Cardiac muscle cell (in vitro differentiated cells and primary cell): ENCODE measurements at regions not wholly inside any gene's neighbourhood (a gene's known extent, or its start where the extent isn't known, plus 50 kb on each side); places are given as distances from the start of the nearest gene placed in this dataset.

Source experiments
- DNase-seq, 2 donors: peaks; one replicate each; pipeline versions ENCODE4 v3.0.0 to v3.0.0-alpha.2; 2010 to 2017; ENCODE audit warnings: low read depth in 1 of 2, low spot score in 1 of 2
- H3K27ac ChIP-seq: fragments of 200-600 bp; sonication (generic); 2 replicates; pipeline ENCODE4 v1.5.1; 2016
- H3K27me3 ChIP-seq: fragments of 200-600 bp; sonication (generic); 2 replicates; pipeline ENCODE4 v1.6.0; 2016; ENCODE audit warnings: control low read depth
- H3K36me3 ChIP-seq: fragments of 200-600 bp; sonication (generic); 2 replicates; pipeline ENCODE4 v1.5.1; 2016; ENCODE audit warnings: control low read depth
- H3K4me1 ChIP-seq: fragments of 200-600 bp; sonication (generic); 2 replicates; pipeline ENCODE4 v1.8.1; 2017; ENCODE audit warnings: low read depth, mild to moderate bottlenecking, mixed run types
- H3K4me3 ChIP-seq: fragments of 200-600 bp; sonication (generic); 2 replicates; pipeline ENCODE4 v1.5.1; 2016; ENCODE audit warnings: mild to moderate bottlenecking
- H3K9me3 ChIP-seq: fragments of 200-600 bp; sonication (generic); 2 replicates; pipeline ENCODE4 v1.5.1; 2017; ENCODE audit warnings: low read depth, mild to moderate bottlenecking, control low read depth
- CTCF ChIP-seq: IDR thresholded peaks from 2 replicates; pipeline ENCODE4 v1.5.1; 2012; ENCODE audit warnings: low read depth, mild to moderate bottlenecking, low read length

- Histone ChIP-seq H3K9me3 (no peaks in the 10 kb centered on the region), H3K4me3 (no peak overlapping the region), H3K36me3 (no peaks in the 10 kb centered on the region), H3K27ac (no peak overlapping the region), H3K4me1 (peaks cover 9% of the 10 kb centered on the region), H3K27me3 (no peaks in the 10 kb centered on the region)
- DNase-seq, result peak in 1 of 2 donors; percentile 52
- no peak for TF ChIP-seq CTCF
Measured at GRCh38 chr14:71371711-71372396, 464.6 kb downstream of the PCNX1 start.

DNA sequence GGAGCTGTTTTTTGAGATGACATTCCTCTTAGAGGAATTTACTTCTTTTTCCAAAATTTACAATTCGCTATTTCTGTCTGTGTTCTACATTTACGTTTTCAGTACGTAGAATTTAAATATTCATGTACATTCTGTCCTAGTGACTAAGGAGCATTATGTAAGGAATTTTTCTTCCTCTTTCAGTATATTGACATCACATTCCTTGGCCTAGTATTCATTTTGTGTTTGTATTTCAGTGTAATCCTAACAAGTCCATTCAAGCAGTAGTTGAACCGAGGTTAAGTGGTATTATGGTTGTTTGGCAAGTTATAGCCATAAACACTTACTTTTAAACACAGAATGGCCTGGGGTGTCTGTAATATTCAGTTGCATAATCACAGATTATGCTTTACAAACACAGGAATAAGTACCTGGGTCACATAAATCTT lies 465.2 kb downstream of the PCNX1 start:
- H3K4me1 ChIP-seq, result peaks cover 9% of the 10 kb centered on the region
- H3K9me3 ChIP-seq, result no peaks in the 10 kb centered on the region
- TF ChIP-seq CTCF, result no peak
- no peaks in the 10 kb centered on the region for H3K36me3 ChIP-seq
- no peak overlapping the region for H3K4me3 ChIP-seq
- peak in 1 of 2 donors; percentile 78 for DNase-seq
- H3K27me3 ChIP-seq, result no peaks in the 10 kb centered on the region
- no peak overlapping the region for H3K27ac ChIP-seq

DNA sequence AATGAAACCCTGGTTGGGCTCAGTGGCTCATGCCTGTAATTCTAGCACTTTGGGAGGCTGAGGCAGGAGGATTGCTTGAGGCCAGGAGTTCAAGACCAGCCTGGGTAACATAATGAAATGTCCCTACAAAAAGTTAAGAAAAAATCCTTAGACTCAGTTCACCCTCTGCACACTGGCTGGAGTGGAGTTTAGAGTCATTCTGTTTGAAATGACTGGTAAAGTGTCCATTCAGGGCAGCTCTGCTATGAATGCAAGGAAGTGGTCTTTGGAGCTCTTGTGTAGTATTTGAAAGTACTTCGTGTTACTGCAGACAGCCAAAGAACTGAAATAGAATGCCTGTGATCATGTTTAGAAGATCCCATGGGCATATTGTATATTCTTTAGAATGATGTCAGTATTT lies 466.5 kb downstream of the PCNX1 start:
- Histone ChIP-seq H3K27ac (no peak overlapping the region), H3K27me3 (no peaks in the 10 kb centered on the region)

DNA sequence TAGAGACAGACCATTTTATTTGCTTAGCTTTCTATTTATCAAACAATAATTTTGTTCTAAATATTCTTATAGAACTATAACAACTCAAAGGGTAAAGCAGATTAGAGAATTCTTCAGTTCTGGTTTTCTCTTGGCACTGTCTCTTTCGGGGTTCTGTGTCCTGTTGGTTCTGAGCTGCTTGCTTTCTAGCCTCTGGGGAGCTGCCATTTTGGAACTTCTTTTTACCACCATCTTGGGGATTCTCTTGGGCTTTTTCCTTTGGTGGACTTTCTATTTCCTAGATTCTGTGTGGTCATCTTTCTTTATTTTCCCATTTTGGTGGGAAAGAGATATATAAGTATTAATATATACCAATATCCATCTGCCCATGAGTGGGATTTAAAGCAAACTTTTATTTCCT lies 467.7 kb downstream of the PCNX1 start:
- Histone ChIP-seq H3K4me3 (no peak overlapping the region), H3K27me3 (no peaks in the 10 kb centered on the region), H3K36me3 (no peaks in the 10 kb centered on the region), H3K27ac (no peak overlapping the region), H3K4me1 (peaks cover 9% of the 10 kb centered on the region), H3K9me3 (no peaks in the 10 kb centered on the region)
- DNase-seq, result no peak
- no peak for TF ChIP-seq CTCF

More for the DNA sequence above, 466.5 kb downstream of the PCNX1 start:
- H3K4me3 ChIP-seq, result no peak overlapping the region
- H3K9me3 ChIP-seq, result no peaks in the 10 kb centered on the region
- H3K36me3 ChIP-seq, result no peaks in the 10 kb centered on the region
- H3K4me1 ChIP-seq, result peaks cover 9% of the 10 kb centered on the region
- TF ChIP-seq CTCF, result no peak
- DNase-seq, result no peak

GRCh38 chr14:71377099-71377498 lies 469.8 kb downstream of the PCNX1 start:
- Histone ChIP-seq H3K27ac (no peak overlapping the region), H3K9me3 (no peaks in the 10 kb centered on the region), H3K27me3 (no peaks in the 10 kb centered on the region), H3K36me3 (no peaks in the 10 kb centered on the region), H3K4me1 (peaks cover 9% of the 10 kb centered on the region), H3K4me3 (no peak overlapping the region)
- DNase-seq, result no peak
- no peak for TF ChIP-seq CTCF
